ENCODE measurements at regions not wholly inside any gene's neighbourhood (a gene's known extent, or its start where the extent isn't known, plus 50 kb on each side); places are given as distances from the start of the nearest gene placed in this dataset.

GRCh38 chr7:17646253-17646956 is 293.9 kb downstream of the SNX13 start:
- H3K9ac ChIP-seq, result no peak overlapping the region
- no peaks in the 10 kb centered on the region for H4K20me1 ChIP-seq (ENCODE audit: insufficient read depth)
- H3F3A ChIP-seq (replicated peaks; ENCODE audit: insufficient read depth), result peaks cover 4% of the 10 kb centered on the region
- ChIA-PET CTCF (interaction anchor here (0.7 to 2.0 kb wide), 4 partner anchors 9 to 343 kb away, joined by 3 to 7 read pairs (median 4); no protein-coding TSS in a partner anchor), POLR2A (no interaction called here)
- no peaks in the 10 kb centered on the region for H3K9me3 ChIP-seq
- no peak overlapping the region for H3K4me3 ChIP-seq (ENCODE audit: low read depth in 2 of 2, low read length in 1 of 2)
- H2AFZ ChIP-seq (ENCODE audit: low read depth), result no peak overlapping the region
- 12% methylated on average over 3 of the region's 3 CpGs for WGBS (ENCODE audit: low lambda C conversion rate)
- no peaks in the 10 kb centered on the region for H3K36me3 ChIP-seq (replicated peaks in 1 of 2; ENCODE audit: control insufficient read depth in 1 of 2, insufficient read depth in 2 of 2, low read length in 1 of 2)
- peak; percentile 17 for DNase-seq
- TF ChIP-seq TAF1 (IDR thresholded peaks at IDR 0.05; ENCODE audit: borderline replicate concordance, low read depth, low read length) (no peak), RAD21 (IDR thresholded peaks at IDR 0.05; ENCODE audit: low read length) (peak; percentile 49), YY1 (IDR thresholded peaks at IDR 0.05; ENCODE audit: low read depth) (no peak)
- TF ChIP-seq, protein P1, sequence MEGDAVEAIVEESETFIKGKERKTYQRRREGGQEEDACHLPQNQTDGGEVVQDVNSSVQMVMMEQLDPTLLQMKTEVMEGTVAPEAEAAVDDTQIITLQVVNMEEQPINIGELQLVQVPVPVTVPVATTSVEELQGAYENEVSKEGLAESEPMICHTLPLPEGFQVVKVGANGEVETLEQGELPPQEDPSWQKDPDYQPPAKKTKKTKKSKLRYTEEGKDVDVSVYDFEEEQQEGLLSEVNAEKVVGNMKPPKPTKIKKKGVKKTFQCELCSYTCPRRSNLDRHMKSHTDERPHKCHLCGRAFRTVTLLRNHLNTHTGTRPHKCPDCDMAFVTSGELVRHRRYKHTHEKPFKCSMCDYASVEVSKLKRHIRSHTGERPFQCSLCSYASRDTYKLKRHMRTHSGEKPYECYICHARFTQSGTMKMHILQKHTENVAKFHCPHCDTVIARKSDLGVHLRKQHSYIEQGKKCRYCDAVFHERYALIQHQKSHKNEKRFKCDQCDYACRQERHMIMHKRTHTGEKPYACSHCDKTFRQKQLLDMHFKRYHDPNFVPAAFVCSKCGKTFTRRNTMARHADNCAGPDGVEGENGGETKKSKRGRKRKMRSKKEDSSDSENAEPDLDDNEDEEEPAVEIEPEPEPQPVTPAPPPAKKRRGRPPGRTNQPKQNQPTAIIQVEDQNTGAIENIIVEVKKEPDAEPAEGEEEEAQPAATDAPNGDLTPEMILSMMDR (IDR thresholded peaks at IDR 0.05), result peak; percentile 62
- peaks cover 0 to 4% of the 10 kb centered on the region in 2 experiments; a peak in 1 of 4 replicates for H3K4me1 ChIP-seq (ENCODE audit: control insufficient read depth in 1 of 2, insufficient read depth in 2 of 2, low read depth in 1 of 2, low read length in 1 of 2)
- no peak overlapping the region for H3K27ac ChIP-seq (ENCODE audit: low read depth in 2 of 2, low read length in 1 of 2)
- H3K4me2 ChIP-seq, result no peak overlapping the region
- H3K79me2 ChIP-seq (ENCODE audit: insufficient read depth), result no peaks in the 10 kb centered on the region
- H3K27me3 ChIP-seq (ENCODE audit: insufficient read depth), result no peaks in the 10 kb centered on the region; the same call in 1 of the 2 replicates
- no peaks in the 10 kb centered on the region for H3K9me2 ChIP-seq

- H3K9me2 ChIP-seq, result no peaks in the 10 kb centered on the region
- no peak overlapping the region for H3K9ac ChIP-seq
- H3K4me1 ChIP-seq (ENCODE audit: control insufficient read depth in 1 of 2, insufficient read depth in 2 of 2, low read depth in 1 of 2, low read length in 1 of 2), result peaks cover 0 to 7% of the 10 kb centered on the region in 2 experiments; a peak in 1 of 4 replicates
- peaks cover 8% of the 10 kb centered on the region for H3F3A ChIP-seq (replicated peaks; ENCODE audit: insufficient read depth)
- H2AFZ ChIP-seq (ENCODE audit: low read depth), result peak overlapping the region; percentile 61
- 21% methylated on average over 2 of the region's 2 CpGs for WGBS (ENCODE audit: low lambda C conversion rate)
- CTCF ChIA-PET, result interaction anchor here (0.7 to 1.6 kb wide), 6 partner anchors 10 to 668 kb away, joined by 3 to 10 read pairs (median 4); no protein-coding TSS in a partner anchor
- DNase-seq, result no peak
- no peaks in the 10 kb centered on the region for H3K9me3 ChIP-seq
- peak overlapping the region; percentile 49 to 54; a peak in 3 of 4 replicates for H3K27ac ChIP-seq (ENCODE audit: low read depth in 2 of 2, low read length in 1 of 2)
- no peaks in the 10 kb centered on the region for H3K36me3 ChIP-seq (replicated peaks in 1 of 2; ENCODE audit: control insufficient read depth in 1 of 2, insufficient read depth in 2 of 2, low read length in 1 of 2)
- no peak overlapping the region for H3K4me2 ChIP-seq
- POLR2A ChIA-PET, result no interaction called here
- H3K4me3 ChIP-seq (ENCODE audit: low read depth in 2 of 2, low read length in 1 of 2), result no peak overlapping the region
- H3K79me2 ChIP-seq (ENCODE audit: insufficient read depth), result no peaks in the 10 kb centered on the region
- TF ChIP-seq RFX5 (IDR thresholded peaks at IDR 0.05; ENCODE audit: low read length) (no peak), GABPA (IDR thresholded peaks at IDR 0.05; ENCODE audit: low read depth) (no peak), PBX3 (IDR thresholded peaks at IDR 0.05) (no peak), SMC3 (IDR thresholded peaks at IDR 0.05; ENCODE audit: low read depth, low read length) (no peak), TEAD4 (IDR thresholded peaks at IDR 0.05; ENCODE audit: borderline replicate concordance, insufficient read depth) (no peak)
- H3K27me3 ChIP-seq (ENCODE audit: insufficient read depth), result no peaks in the 10 kb centered on the region; the same call in 1 of the 2 replicates
- H4K20me1 ChIP-seq (ENCODE audit: insufficient read depth), result no peaks in the 10 kb centered on the region
These were observed 289.0 kb downstream of the SNX13 start for GRCh38 chr7:17651341-17651740.

Data from SK-N-SH (cell line).